GM18519 (cell line): ENCODE measurements at regions not wholly inside any gene's neighbourhood (a gene's known extent, or its start where the extent isn't known, plus 50 kb on each side); places are given as distances from the start of the nearest gene placed in this dataset.

Experiments used
- ATAC-seq: cut with Tn5 transposase; IDR thresholded peaks from one replicate; pipeline ENCODE4 v1.9.1; 2021; ENCODE audit warnings: mild to moderate bottlenecking, moderate library complexity; ENCODE audit not compliant: unreplicated experiment, low FRiP score

GRCh38 chr12:118603610-118604361, 227.4 kb downstream of the SUDS3 start:
- ATAC-seq: no peak

- no peak for ATAC-seq
These were observed 230.3 kb downstream of the SUDS3 start for GRCh38 chr12:118606690-118607089.

- ATAC-seq: no peak
These were observed 231.5 kb downstream of the SUDS3 start for GRCh38 chr12:118607831-118608230.

- ATAC-seq: no peak
These were observed 232.5 kb downstream of the SUDS3 start for GRCh38 chr12:118608770-118609344.

DNA sequence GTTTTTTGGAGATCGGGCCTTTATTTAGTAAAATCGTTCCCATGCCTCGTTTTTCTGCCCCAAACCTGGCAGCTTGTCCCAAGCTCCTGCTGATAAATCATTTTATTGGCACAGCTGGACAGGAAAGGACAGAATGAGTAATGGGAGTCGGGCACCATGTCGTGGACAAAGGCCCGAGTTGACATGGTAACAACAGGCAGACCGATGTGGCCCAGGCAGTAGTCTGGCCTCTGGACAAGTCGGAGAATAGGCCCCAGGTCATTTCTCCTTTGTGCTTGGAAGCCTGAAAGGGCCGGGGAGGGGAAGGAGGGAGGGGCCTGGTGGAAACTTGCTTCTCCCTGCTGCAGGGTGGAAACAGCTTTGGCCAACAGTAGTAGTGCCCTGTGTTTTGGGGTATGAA, 234.9 kb downstream of the SUDS3 start:
- no peak for ATAC-seq

DNA sequence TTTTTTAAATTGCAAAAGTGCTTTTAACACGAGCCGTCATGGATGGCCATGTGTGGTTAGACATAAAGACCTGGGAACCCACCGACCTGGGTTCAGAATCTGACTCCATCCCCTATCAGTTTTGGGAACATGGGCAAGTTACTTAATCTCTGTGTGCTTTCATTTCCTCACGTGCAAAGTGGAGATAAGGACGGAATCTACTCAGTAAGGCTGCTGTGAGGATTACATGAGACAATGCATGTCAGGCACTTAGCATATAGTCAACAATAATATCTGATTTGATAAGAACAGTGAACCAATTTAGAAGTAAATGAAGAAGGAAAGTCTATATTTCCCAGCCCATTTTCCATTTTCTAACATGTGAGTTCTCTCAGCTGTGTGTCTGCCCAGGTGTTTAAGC, 235.4 kb downstream of the SUDS3 start:
- ATAC-seq: no peak

DNA sequence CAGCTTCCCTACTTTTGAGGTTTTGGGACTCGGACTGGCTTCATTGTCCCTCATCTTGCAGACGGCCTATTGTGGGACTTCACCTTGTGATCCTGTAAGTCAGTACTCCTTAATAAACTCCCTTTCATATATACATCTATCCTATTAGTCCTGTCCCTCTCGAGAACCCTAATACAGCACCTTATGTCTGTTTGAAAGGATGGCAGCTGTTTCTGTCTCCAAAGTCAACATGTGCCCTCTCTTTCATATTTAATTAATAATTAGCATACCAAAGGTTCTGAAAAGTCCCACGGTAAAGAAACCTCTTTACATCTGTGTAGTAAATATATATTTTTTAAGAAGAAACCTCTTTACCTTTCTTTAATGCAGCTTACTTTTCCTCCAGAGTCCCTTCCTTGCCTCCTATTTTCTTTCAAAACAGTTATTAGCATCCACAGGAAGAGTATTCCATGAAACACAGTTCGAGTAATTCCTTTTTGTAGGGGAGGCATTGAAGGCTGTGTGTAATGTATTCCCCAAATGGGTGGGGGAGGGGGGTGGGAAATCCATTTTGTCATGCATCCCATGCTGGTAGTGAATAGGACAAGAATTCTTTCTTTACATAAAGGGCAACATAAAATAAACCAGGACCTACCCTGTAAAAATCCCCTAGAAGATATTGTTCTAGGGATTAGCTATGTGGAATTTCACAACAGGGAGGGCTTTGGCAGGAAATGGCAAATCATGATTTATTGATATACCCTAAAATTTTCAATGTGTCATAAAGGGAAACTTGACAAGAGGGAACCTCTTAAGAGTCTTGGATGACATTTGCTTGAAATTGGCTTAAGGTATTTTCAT, 241.5 kb downstream of the SUDS3 start:
- no peak for ATAC-seq

GRCh38 chr12:118618695-118619094, 242.3 kb downstream of the SUDS3 start:
- no peak for ATAC-seq

DNA sequence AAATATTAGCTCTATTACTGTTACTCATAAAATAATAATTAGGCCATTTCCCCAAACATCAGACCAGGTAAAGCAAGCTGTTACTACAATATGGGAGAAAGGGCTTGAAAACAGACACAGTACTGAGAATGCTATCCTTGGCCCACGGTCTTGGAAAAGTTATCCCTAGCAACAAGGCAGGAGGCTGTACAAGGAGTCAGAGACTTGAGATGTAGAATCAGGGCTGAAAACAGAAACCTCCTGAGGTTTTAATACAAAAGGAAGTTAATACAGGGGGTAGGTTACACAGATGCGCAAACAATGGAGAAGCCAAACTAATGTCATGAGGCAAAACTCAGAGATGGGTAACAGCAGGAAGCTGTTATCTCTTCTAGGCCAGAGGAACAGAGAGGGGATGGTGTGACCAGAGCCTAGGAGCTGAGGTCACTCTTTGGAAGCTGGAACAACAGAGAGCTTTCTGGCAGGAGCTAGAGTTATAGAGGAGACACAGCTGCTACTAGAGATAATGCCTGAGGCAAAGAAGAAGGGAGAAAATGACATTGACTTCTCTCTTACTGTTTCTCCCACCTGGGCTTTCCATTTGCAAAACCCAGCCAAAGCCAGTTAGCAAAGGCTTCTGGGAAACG, 248.8 kb downstream of the SUDS3 start:
- ATAC-seq: no peak

- no peak for ATAC-seq
These were observed 256.7 kb downstream of the SUDS3 start for GRCh38 chr12:118633071-118633470.

GRCh38 chr12:118635276-118635675, 258.9 kb downstream of the SUDS3 start:
- ATAC-seq: no peak

DNA sequence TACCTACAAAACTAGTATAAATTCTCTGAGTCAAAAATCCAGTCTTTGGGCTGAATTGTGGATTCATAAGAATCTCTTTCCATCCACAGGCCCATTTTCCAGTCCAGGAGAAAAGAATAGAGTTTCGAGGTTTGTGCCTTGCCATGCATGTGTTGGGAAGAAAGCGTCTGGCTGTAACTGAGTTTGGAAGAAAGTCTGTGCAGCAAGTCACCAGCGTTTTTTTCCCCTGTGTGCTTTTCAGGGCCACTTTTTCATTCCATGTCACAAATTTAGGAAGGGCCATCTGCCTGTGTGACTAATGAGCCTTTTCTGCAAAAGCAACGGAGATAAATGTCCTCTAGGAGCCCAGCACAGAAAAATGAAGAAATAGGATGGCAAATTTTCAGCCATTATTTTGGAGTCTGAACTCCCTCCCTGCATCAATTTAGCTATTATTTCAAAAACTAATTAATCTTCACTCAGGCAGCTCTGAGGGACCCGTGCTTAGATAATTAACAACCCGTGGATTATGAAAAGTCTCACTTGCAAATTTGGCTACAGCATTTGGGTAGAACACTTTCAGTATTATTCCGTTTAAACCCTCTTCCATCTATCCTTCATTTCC, 261.5 kb downstream of the SUDS3 start:
- ATAC-seq: no peak

DNA sequence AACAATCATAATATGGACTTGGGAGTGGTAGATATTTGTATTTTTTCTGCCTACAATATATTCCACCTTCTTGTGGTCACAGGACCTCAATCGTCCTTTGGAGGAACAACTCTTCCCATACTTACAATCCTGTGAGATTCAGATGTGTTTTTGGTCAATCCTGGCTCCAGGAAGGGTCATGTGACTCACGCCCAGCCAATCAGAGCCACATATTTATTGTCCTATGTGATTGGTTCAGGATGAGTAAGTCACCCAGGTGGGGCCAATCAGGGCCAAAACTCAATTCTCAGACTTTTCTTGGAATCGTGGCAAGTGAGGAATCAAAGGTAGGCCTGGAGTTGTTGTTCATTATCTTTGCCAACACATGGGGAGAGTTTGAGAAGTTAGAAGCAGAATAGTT, 264.9 kb downstream of the SUDS3 start:
- no peak for ATAC-seq

- ATAC-seq: no peak
These were observed 268.9 kb downstream of the SUDS3 start for GRCh38 chr12:118645219-118645618.

- ATAC-seq: no peak
These were observed 273.6 kb downstream of the SUDS3 start for GRCh38 chr12:118649765-118650585.

DNA sequence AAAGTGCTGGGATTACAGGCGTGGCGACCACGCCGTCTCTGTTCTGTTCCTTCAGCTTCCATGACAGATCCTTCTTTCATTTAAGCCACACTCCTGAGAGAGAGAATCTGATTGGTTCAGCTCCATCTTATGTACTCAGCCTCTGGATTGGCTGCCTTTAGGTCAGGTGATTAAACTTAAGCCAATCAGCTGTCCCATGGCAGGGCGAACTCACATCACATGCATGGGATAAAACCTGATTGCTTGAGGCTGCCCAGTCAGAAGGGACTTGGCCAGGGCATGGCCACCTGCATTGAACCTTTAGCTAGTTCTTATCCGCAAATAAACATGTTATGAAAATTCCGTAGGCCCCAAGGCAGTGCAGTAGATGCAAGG, 274.2 kb downstream of the SUDS3 start:
- ATAC-seq: no peak

- no peak for ATAC-seq
These were observed 275.1 kb downstream of the SUDS3 start for GRCh38 chr12:118651487-118651886.

GRCh38 chr12:118655588-118655987, 279.2 kb downstream of the SUDS3 start:
- no peak for ATAC-seq

DNA sequence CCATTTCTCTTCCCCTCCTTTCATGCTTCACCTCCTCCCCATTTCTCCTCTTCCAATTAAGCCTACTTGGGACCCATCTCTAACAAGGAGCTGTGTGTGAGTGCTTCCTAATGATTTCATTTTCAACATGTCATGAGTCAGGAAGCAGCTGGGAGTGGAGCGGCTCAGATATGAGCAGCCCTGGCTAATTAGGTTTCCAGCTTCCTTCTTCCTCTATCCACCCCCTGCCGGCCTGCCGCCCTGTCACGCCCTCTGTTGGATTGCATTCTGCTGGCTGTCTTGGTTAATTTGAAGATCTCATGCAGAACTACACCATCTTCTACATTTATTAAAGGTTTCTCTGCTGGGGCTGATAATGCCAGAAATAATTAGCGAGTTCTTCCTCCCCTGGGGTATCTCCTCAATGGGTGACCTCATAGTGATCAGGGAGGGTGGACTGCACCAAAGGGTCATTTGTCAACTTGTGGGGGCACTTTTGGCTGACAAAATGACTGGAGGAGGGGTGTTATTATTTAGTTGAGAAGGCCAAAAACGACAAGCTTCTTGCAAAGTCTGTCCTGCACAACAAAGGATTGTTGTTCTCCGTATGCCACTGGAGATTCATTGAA, 300.9 kb upstream of the SRRM4 start:
- ATAC-seq: no peak
